ENCODE measurements at regions not wholly inside any gene's neighbourhood (a gene's known extent, or its start where the extent isn't known, plus 50 kb on each side); places are given as distances from the start of the nearest gene placed in this dataset.

GRCh38 chr18:1954583-1955312 lies 616.6 kb downstream of the METTL4 start:
- DNase-seq (ENCODE audit: low read depth in 2 of 2): no peak

GRCh38 chr18:1958798-1959197 lies 612.5 kb downstream of the METTL4 start:
- no peak for DNase-seq (ENCODE audit: low read depth in 2 of 2)

- DNase-seq (ENCODE audit: low read depth in 2 of 2): no peak
Observed at GRCh38 chr18:1965016-1965415, 606.3 kb downstream of the METTL4 start.

- DNase-seq (ENCODE audit: low read depth in 2 of 2): no peak
Observed at GRCh38 chr18:1965541-1965940, 605.8 kb downstream of the METTL4 start.

- no peak for DNase-seq (ENCODE audit: low read depth in 2 of 2)
Observed at GRCh38 chr18:1968801-1969498, 602.4 kb downstream of the METTL4 start.

- DNase-seq (ENCODE audit: low read depth in 2 of 2): no peak
Observed at GRCh38 chr18:1976484-1976883, 594.8 kb downstream of the METTL4 start.

- DNase-seq (ENCODE audit: low read depth in 2 of 2): no peak
Observed at GRCh38 chr18:1982056-1982455, 589.2 kb downstream of the METTL4 start.

- DNase-seq (ENCODE audit: low read depth in 2 of 2): no peak
Observed at GRCh38 chr18:1983746-1984515, 587.4 kb downstream of the METTL4 start.

GRCh38 chr18:1993866-1994265 lies 577.4 kb downstream of the METTL4 start:
- DNase-seq (ENCODE audit: low read depth in 2 of 2): no peak

- DNase-seq (ENCODE audit: low read depth in 2 of 2): no peak
Observed at GRCh38 chr18:1994471-1994870, 576.8 kb downstream of the METTL4 start.

- DNase-seq (ENCODE audit: low read depth in 2 of 2): no peak
Observed at GRCh38 chr18:1995041-1995612, 576.2 kb downstream of the METTL4 start.

GRCh38 chr18:1998121-1998520 lies 573.2 kb downstream of the METTL4 start:
- DNase-seq (ENCODE audit: low read depth in 2 of 2): no peak

- DNase-seq (ENCODE audit: low read depth in 2 of 2): no peak
Observed at GRCh38 chr18:1999387-1999786, 571.9 kb downstream of the METTL4 start.

GRCh38 chr18:2002151-2002550 lies 569.2 kb downstream of the METTL4 start:
- DNase-seq (ENCODE audit: low read depth in 2 of 2): no peak

- DNase-seq (ENCODE audit: low read depth in 2 of 2): no peak
Observed at GRCh38 chr18:2002604-2003003, 568.7 kb downstream of the METTL4 start.

GRCh38 chr18:2009942-2010697 lies 561.2 kb downstream of the METTL4 start:
- DNase-seq (ENCODE audit: low read depth in 2 of 2): no peak

GRCh38 chr18:2027016-2027415 lies 544.3 kb downstream of the METTL4 start:
- DNase-seq (ENCODE audit: low read depth in 2 of 2): no peak

GRCh38 chr18:2027756-2028155 lies 543.5 kb downstream of the METTL4 start:
- no peak for DNase-seq (ENCODE audit: low read depth in 2 of 2)

- no peak for DNase-seq (ENCODE audit: low read depth in 2 of 2)
Observed at GRCh38 chr18:2028986-2029385, 542.3 kb downstream of the METTL4 start.

- no peak for DNase-seq (ENCODE audit: low read depth in 2 of 2)
Observed at GRCh38 chr18:2030647-2031046, 540.7 kb downstream of the METTL4 start.

- DNase-seq (ENCODE audit: low read depth in 2 of 2): no peak
Observed at GRCh38 chr18:2032036-2032435, 539.3 kb downstream of the METTL4 start.

GRCh38 chr18:2035056-2035455 lies 536.2 kb downstream of the METTL4 start:
- DNase-seq (ENCODE audit: low read depth in 2 of 2): no peak
